ENCODE measurements at regions not wholly inside any gene's neighbourhood (a gene's known extent, or its start where the extent isn't known, plus 50 kb on each side); places are given as distances from the start of the nearest gene placed in this dataset.

DNA sequence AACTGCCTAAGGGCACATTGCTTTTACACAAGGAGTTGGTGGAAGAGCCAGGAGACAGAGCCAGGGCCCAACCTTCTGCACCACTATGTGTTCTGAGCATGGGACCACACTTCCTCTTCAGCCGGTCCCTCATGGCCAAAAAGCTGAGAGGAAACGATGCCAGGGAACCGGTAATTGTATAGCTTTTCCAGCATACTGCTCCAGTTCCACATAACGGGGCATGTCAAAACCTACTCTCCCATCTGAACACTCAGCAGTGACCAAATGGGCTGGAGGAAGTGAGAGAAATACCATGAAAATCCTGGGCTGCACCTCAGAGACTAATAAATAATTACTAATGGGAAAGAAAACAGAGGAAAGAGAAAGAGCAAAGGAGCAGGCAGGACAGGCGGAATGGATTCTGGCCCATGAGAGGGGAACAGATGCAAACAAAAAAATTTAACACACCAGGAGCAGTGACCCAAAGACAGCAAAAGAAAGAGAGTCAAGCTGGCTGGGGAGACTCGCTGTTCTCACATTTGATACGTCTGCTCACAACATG lies 52.0 kb upstream of the BMP2 start:
- H3K27me3 ChIP-seq (ENCODE audit: control insufficient read depth in 1 of 2, insufficient read depth in 1 of 2, low read length in 2 of 2): peaks cover 0 to 22% of the 10 kb centered on the region in 2 experiments
- H4K91ac ChIP-seq (ENCODE audit: low read length): no peak overlapping the region
- H3K14ac ChIP-seq (ENCODE audit: low read length in 2 of 2): no peak overlapping the region
- no peak overlapping the region for H2BK120ac ChIP-seq (ENCODE audit: low read depth, low read length)
- no peak overlapping the region for H3K27ac ChIP-seq (ENCODE audit: low read length, poor library complexity, severe bottlenecking)
- H2AFZ ChIP-seq (ENCODE audit: low read depth, low read length): peak overlapping the region; percentile 43
- peak overlapping the region in 1 of 2 experiments; percentile 38 for H3K4ac ChIP-seq (ENCODE audit: low read depth in 1 of 2, low read length in 2 of 2)
- no peak overlapping the region for H3K4me2 ChIP-seq (ENCODE audit: low read length, poor library complexity, severe bottlenecking)
- no peak overlapping the region for H2AK5ac ChIP-seq (ENCODE audit: low read length, severe bottlenecking)
- H3K9me3 ChIP-seq (ENCODE audit: control insufficient read depth, low read length): peaks cover 7% of the 10 kb centered on the region
- H3K79me1 ChIP-seq (replicated peaks; ENCODE audit: low read length, poor library complexity, severe bottlenecking): no peaks in the 10 kb centered on the region
- DNase-seq: no peak
- no peak overlapping the region for H3K23ac ChIP-seq (ENCODE audit: low read length in 2 of 2)
- no peak overlapping the region for H2BK12ac ChIP-seq (ENCODE audit: low read length in 2 of 2)
- H3K36me3 ChIP-seq (ENCODE audit: control insufficient read depth in 1 of 2, insufficient read depth in 2 of 2, low read depth in 1 of 2, low read length in 2 of 2): no peaks in the 10 kb centered on the region
- WGBS: 76% methylated on average over 7 of the region's 7 CpGs
- H3K4me1 ChIP-seq (ENCODE audit: control insufficient read depth, insufficient read depth, low read depth, low read length): peaks cover 6% of the 10 kb centered on the region
- H4K8ac ChIP-seq (ENCODE audit: low read length): no peak overlapping the region
- no peak overlapping the region for H3K18ac ChIP-seq (ENCODE audit: low read depth in 1 of 2, low read length in 2 of 2)
- no peak overlapping the region for H3K9ac ChIP-seq (ENCODE audit: low read length)
- H2BK5ac ChIP-seq (ENCODE audit: low read depth, low read length, poor library complexity, severe bottlenecking): no peak overlapping the region
- H2BK15ac ChIP-seq (ENCODE audit: low read depth, poor library complexity, severe bottlenecking): no peak overlapping the region
- H3K4me3 ChIP-seq (ENCODE audit: insufficient read depth in 1 of 2, low read depth in 1 of 2, low read length in 2 of 2): no peak overlapping the region

GRCh38 chr20:6714279-6714711 lies 53.2 kb upstream of the BMP2 start:
- H3K27me3 ChIP-seq (ENCODE audit: control insufficient read depth in 1 of 2, insufficient read depth in 1 of 2, low read length in 2 of 2): peaks cover 0 to 14% of the 10 kb centered on the region in 2 experiments
- H2AK5ac ChIP-seq (ENCODE audit: low read length, severe bottlenecking): no peak overlapping the region
- no peak overlapping the region for H2BK120ac ChIP-seq (ENCODE audit: low read depth, low read length)
- no peak overlapping the region for H3K4me3 ChIP-seq (ENCODE audit: insufficient read depth in 1 of 2, low read depth in 1 of 2, low read length in 2 of 2)
- H3K9ac ChIP-seq (ENCODE audit: low read length): no peak overlapping the region
- H2BK5ac ChIP-seq (ENCODE audit: low read depth, low read length, poor library complexity, severe bottlenecking): no peak overlapping the region
- H3K36me3 ChIP-seq (ENCODE audit: control insufficient read depth in 1 of 2, insufficient read depth in 2 of 2, low read depth in 1 of 2, low read length in 2 of 2): no peaks in the 10 kb centered on the region
- H3K79me1 ChIP-seq (replicated peaks; ENCODE audit: low read length, poor library complexity, severe bottlenecking): no peaks in the 10 kb centered on the region
- no peak for DNase-seq
- no peak overlapping the region for H2BK15ac ChIP-seq (ENCODE audit: low read depth, poor library complexity, severe bottlenecking)
- H3K14ac ChIP-seq (ENCODE audit: low read length in 2 of 2): no peak overlapping the region
- 97% methylated on average over 5 of the region's 5 CpGs for WGBS
- no peak overlapping the region for H3K18ac ChIP-seq (ENCODE audit: low read depth in 1 of 2, low read length in 2 of 2)
- H3K4ac ChIP-seq (ENCODE audit: low read depth in 1 of 2, low read length in 2 of 2): no peak overlapping the region
- peaks cover 2% of the 10 kb centered on the region for H3K9me3 ChIP-seq (ENCODE audit: control insufficient read depth, low read length)
- no peak overlapping the region for H4K91ac ChIP-seq (ENCODE audit: low read length)
- no peak overlapping the region for H2BK12ac ChIP-seq (ENCODE audit: low read length in 2 of 2)
- no peak overlapping the region for H2AFZ ChIP-seq (ENCODE audit: low read depth, low read length)
- H3K27ac ChIP-seq (ENCODE audit: low read length, poor library complexity, severe bottlenecking): no peak overlapping the region
- no peak overlapping the region for H4K8ac ChIP-seq (ENCODE audit: low read length)
- H3K23ac ChIP-seq (ENCODE audit: low read length in 2 of 2): no peak overlapping the region
- H3K4me2 ChIP-seq (ENCODE audit: low read length, poor library complexity, severe bottlenecking): no peak overlapping the region
- H3K4me1 ChIP-seq (ENCODE audit: control insufficient read depth, insufficient read depth, low read depth, low read length): peaks cover 6% of the 10 kb centered on the region

DNA sequence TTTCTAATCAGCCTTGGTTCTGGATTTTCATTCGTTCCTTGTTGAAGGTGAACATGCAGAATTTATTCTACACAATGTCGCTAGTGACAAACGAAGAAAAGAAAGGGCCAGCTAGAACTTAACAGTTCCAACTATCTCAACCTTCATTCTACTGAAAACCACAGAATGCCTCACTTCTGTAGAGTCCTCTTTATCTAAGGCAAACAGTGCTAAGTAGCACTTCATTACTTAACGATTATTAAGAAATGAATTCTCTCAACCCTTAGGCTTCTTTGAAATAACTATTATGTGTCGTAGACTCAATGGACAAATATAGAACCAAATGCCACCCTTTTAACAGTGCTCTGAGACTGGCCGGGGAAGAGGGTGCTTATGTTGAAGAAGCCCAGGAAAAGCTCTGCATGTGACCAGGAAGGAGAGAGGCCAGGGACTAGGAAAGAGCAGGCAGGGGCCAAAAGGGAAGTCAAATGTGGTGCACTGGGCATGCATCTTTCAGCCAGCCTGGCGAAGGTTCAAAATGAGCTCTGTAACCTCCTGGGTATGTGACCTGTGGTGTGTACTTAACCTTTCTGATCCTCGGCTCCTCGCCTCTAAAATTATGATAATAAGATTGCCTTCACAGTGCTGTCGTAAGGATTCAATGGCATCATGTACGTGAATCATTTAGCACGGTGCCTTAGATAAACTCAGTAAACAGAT lies 55.4 kb upstream of the BMP2 start:
- no peak overlapping the region for H3K18ac ChIP-seq (ENCODE audit: low read depth in 1 of 2, low read length in 2 of 2)
- no peak overlapping the region for H2AK5ac ChIP-seq (ENCODE audit: low read length, severe bottlenecking)
- H3K14ac ChIP-seq (ENCODE audit: low read length in 2 of 2): no peak overlapping the region
- no peak overlapping the region for H2BK12ac ChIP-seq (ENCODE audit: low read length in 2 of 2)
- no peak overlapping the region for H2BK5ac ChIP-seq (ENCODE audit: low read depth, low read length, poor library complexity, severe bottlenecking)
- H4K8ac ChIP-seq (ENCODE audit: low read length): no peak overlapping the region
- H3K36me3 ChIP-seq (ENCODE audit: control insufficient read depth in 1 of 2, insufficient read depth in 2 of 2, low read depth in 1 of 2, low read length in 2 of 2): no peaks in the 10 kb centered on the region
- H3K4me1 ChIP-seq (ENCODE audit: control insufficient read depth, insufficient read depth, low read depth, low read length): peaks cover 13% of the 10 kb centered on the region
- no peak overlapping the region for H3K4me2 ChIP-seq (ENCODE audit: low read length, poor library complexity, severe bottlenecking)
- no peaks in the 10 kb centered on the region for H3K79me1 ChIP-seq (replicated peaks; ENCODE audit: low read length, poor library complexity, severe bottlenecking)
- no peak for DNase-seq
- H4K91ac ChIP-seq (ENCODE audit: low read length): no peak overlapping the region
- 83% methylated on average over 10 of the region's 12 CpGs for WGBS
- H2BK120ac ChIP-seq (ENCODE audit: low read depth, low read length): no peak overlapping the region
- H3K4ac ChIP-seq (ENCODE audit: low read depth in 1 of 2, low read length in 2 of 2): no peak overlapping the region
- peak overlapping the region in 1 of 2 experiments; percentile 87 for H3K23ac ChIP-seq (ENCODE audit: low read length in 2 of 2)
- no peak overlapping the region for H3K4me3 ChIP-seq (ENCODE audit: insufficient read depth in 1 of 2, low read depth in 1 of 2, low read length in 2 of 2)
- no peak overlapping the region for H2AFZ ChIP-seq (ENCODE audit: low read depth, low read length)
- H3K27ac ChIP-seq (ENCODE audit: low read length, poor library complexity, severe bottlenecking): no peak overlapping the region
- no peak overlapping the region for H2BK15ac ChIP-seq (ENCODE audit: low read depth, poor library complexity, severe bottlenecking)
- H3K27me3 ChIP-seq (ENCODE audit: control insufficient read depth in 1 of 2, insufficient read depth in 1 of 2, low read length in 2 of 2): peaks cover 0 to 10% of the 10 kb centered on the region in 2 experiments
- no peaks in the 10 kb centered on the region for H3K9me3 ChIP-seq (ENCODE audit: control insufficient read depth, low read length)
- H3K9ac ChIP-seq (ENCODE audit: low read length): no peak overlapping the region

- Histone ChIP-seq H3K9ac (ENCODE audit: low read length) (no peak overlapping the region), H3K23ac (ENCODE audit: low read length in 2 of 2) (no peak overlapping the region), H3K4me2 (ENCODE audit: low read length, poor library complexity, severe bottlenecking) (no peak overlapping the region), H3K4me1 (ENCODE audit: control insufficient read depth, insufficient read depth, low read depth, low read length) (peaks cover 13% of the 10 kb centered on the region), H3K9me3 (ENCODE audit: control insufficient read depth, low read length) (no peaks in the 10 kb centered on the region), H2BK5ac (ENCODE audit: low read depth, low read length, poor library complexity, severe bottlenecking) (no peak overlapping the region), H2BK12ac (ENCODE audit: low read length in 2 of 2) (peak overlapping the region in 1 of 2 experiments; percentile 61), H3K79me1 (replicated peaks; ENCODE audit: low read length, poor library complexity, severe bottlenecking) (no peaks in the 10 kb centered on the region), H3K36me3 (ENCODE audit: control insufficient read depth in 1 of 2, insufficient read depth in 2 of 2, low read depth in 1 of 2, low read length in 2 of 2) (no peaks in the 10 kb centered on the region), H4K8ac (ENCODE audit: low read length) (no peak overlapping the region), H2AFZ (ENCODE audit: low read depth, low read length) (no peak overlapping the region), H3K4ac (ENCODE audit: low read depth in 1 of 2, low read length in 2 of 2) (no peak overlapping the region), H2BK15ac (ENCODE audit: low read depth, poor library complexity, severe bottlenecking) (no peak overlapping the region), H4K91ac (ENCODE audit: low read length) (no peak overlapping the region), H2BK120ac (ENCODE audit: low read depth, low read length) (no peak overlapping the region), H3K27ac (ENCODE audit: low read length, poor library complexity, severe bottlenecking) (peak overlapping the region; percentile 36), H3K4me3 (ENCODE audit: insufficient read depth in 1 of 2, low read depth in 1 of 2, low read length in 2 of 2) (no peak overlapping the region), H2AK5ac (ENCODE audit: low read length, severe bottlenecking) (no peak overlapping the region), H3K18ac (ENCODE audit: low read depth in 1 of 2, low read length in 2 of 2) (no peak overlapping the region), H3K27me3 (ENCODE audit: control insufficient read depth in 1 of 2, insufficient read depth in 1 of 2, low read length in 2 of 2) (no peaks in the 10 kb centered on the region), H3K14ac (ENCODE audit: low read length in 2 of 2) (no peak overlapping the region)
- 52% methylated on average over 2 of the region's 4 CpGs for WGBS
- DNase-seq: peak; percentile 43
Measured at GRCh38 chr20:6709910-6710595, 57.4 kb upstream of the BMP2 start.
